Caki2 (cell line): ENCODE measurements at regions not wholly inside any gene's neighbourhood (a gene's known extent, or its start where the extent isn't known, plus 50 kb on each side); places are given as distances from the start of the nearest gene placed in this dataset.

Experiments used
- DNase-seq: peaks from one replicate; pipeline ENCODE4 v3.0.0-alpha.2; 2015; ENCODE audit warnings: low read depth
- in situ Hi-C: cut with HindIII; loops from 2 replicates; pipeline ENCODE4 v1.10.0; 2016; ENCODE audit warnings: low sequenced_read_pairs, low pct_unique_long_range_greater_than_20kb, mixed read lengths

- no peak for DNase-seq
- in situ Hi-C loops, result no loop called here
Observed at GRCh38 chr6:151186804-151187330, 52.9 kb upstream of the AKAP12 start.
